ENCODE measurements at regions not wholly inside any gene's neighbourhood (a gene's known extent, or its start where the extent isn't known, plus 50 kb on each side); places are given as distances from the start of the nearest gene placed in this dataset.

DNA sequence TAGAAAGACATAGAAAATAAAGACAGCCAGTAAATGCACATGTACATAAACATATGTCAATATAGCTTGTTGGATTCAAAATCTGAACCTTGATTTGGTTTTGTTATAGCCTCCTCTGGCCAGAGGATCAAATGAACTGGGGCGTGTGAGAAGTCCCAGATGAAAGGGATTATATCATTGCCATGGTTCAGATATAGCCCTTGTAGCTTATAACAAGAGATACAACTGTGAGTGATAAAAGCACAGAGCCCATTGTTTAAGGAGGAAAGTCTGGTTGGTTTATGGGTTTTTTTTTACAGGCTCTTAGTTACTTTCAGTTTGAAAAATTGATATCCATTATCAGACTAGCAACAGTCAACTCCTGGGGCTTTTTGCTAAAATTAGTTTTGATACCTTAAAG is 101.7 kb upstream of the GLRA2 start:
- TF ChIP-seq, protein P1, sequence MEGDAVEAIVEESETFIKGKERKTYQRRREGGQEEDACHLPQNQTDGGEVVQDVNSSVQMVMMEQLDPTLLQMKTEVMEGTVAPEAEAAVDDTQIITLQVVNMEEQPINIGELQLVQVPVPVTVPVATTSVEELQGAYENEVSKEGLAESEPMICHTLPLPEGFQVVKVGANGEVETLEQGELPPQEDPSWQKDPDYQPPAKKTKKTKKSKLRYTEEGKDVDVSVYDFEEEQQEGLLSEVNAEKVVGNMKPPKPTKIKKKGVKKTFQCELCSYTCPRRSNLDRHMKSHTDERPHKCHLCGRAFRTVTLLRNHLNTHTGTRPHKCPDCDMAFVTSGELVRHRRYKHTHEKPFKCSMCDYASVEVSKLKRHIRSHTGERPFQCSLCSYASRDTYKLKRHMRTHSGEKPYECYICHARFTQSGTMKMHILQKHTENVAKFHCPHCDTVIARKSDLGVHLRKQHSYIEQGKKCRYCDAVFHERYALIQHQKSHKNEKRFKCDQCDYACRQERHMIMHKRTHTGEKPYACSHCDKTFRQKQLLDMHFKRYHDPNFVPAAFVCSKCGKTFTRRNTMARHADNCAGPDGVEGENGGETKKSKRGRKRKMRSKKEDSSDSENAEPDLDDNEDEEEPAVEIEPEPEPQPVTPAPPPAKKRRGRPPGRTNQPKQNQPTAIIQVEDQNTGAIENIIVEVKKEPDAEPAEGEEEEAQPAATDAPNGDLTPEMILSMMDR (IDR thresholded peaks at IDR 0.05), result no peak
- TF ChIP-seq EZH2 (IDR thresholded peaks at IDR 0.05), result no peak
- no peak for TF ChIP-seq EZH2phosphoT487 (IDR thresholded peaks at IDR 0.05)
